ENCODE measurements at regions not wholly inside any gene's neighbourhood (a gene's known extent, or its start where the extent isn't known, plus 50 kb on each side); places are given as distances from the start of the nearest gene placed in this dataset.

- no peak for TF ChIP-seq CTCF (conservative IDR thresholded peaks at IDR 0.05)
- TF ChIP-seq EZH2 (IDR thresholded peaks at IDR 0.05; ENCODE audit: low read depth): no peak
These were observed 133.7 kb upstream of the TNRC6C start for GRCh38 chr17:77824780-77825280.
